ENCODE measurements at regions not wholly inside any gene's neighbourhood (a gene's known extent, or its start where the extent isn't known, plus 50 kb on each side); places are given as distances from the start of the nearest gene placed in this dataset.

GRCh38 chr16:51210087-51210486 lies 59.0 kb upstream of the SALL1 start:
- no peak for DNase-seq

GRCh38 chr16:51201604-51202003 lies 50.5 kb upstream of the SALL1 start:
- DNase-seq: no peak
